HG03159 (cell line): ENCODE measurements at regions not wholly inside any gene's neighbourhood (a gene's known extent, or its start where the extent isn't known, plus 50 kb on each side); places are given as distances from the start of the nearest gene placed in this dataset.

Experiments used
- ATAC-seq: cut with Tn5 transposase; IDR thresholded peaks from one replicate; pipeline ENCODE4 v1.9.1; 2021; ENCODE audit warnings: mild to moderate bottlenecking, moderate library complexity; ENCODE audit not compliant: unreplicated experiment

DNA sequence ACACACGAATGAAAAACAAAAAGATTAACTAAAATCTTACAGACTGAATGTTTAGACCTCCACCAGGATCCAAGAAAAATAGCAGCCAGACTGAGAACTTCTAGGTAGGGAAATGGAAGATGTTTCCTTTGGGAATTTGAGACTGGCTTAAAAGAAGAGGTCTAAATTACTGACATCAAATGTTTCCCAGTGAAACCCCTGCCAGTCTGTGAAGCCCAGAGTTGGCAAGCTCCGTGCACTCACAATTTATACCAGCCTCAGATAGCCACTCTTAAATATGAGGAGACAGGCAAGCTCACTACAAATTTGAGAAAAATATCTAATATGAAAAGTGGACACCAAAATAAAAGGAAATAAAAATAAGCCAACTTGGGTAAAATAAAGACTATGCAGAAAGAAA lies 700.5 kb upstream of the ZNF385D start:
- ATAC-seq = no peak

- no peak for ATAC-seq
Observed at GRCh38 chr3:22453906-22454535, 703.0 kb upstream of the ZNF385D start.

DNA sequence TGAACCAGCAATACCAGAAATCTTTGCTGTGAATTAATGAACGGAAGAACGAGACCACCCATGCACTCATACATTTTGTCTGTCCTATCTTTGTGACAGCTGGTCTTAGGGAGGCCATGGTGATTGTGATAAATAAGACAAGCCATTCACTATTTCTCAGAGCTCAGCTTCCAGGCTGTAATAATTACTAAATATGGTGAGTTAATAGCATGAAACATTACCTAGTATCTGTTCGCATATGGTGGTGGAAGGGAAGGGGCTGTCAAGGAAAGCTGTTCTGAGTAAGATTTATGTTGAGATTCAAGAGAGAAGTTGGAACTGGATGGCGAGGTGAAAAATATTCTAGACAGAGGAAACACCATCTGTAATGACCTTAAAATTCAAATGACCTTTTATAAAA lies 719.0 kb upstream of the ZNF385D start:
- no peak for ATAC-seq

GRCh38 chr3:22471557-22471956 lies 720.5 kb upstream of the ZNF385D start:
- ATAC-seq = no peak

- ATAC-seq = no peak
Observed at GRCh38 chr3:22474706-22475445, 723.9 kb upstream of the ZNF385D start.

- no peak for ATAC-seq
Observed at GRCh38 chr3:22475665-22476240, 724.7 kb upstream of the ZNF385D start.

DNA sequence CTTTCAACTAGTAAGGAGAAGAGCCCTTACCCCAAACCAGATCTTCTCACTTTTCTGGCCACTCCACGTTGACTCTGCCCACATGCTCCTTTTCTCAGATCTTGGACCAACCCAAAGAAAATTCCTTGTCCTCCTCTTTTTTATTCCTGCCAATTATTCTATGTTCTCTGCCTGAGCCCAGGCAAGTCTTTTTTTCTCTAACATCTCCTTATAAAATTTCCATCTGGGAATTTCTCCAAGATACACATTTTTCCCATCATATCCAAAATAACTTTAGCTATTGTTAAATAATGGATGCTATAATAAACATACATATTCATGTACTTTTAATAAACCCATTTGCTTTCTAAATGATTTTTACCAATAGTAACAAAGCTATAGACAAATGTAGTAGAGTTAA lies 726.0 kb upstream of the ZNF385D start:
- ATAC-seq = no peak

GRCh38 chr3:22485954-22486353 lies 717.2 kb upstream of the UBE2E2 start:
- ATAC-seq = no peak

- ATAC-seq = no peak
Observed at GRCh38 chr3:22490747-22491146, 712.4 kb upstream of the UBE2E2 start.

- ATAC-seq = no peak
Observed at GRCh38 chr3:22491344-22491743, 711.8 kb upstream of the UBE2E2 start.

DNA sequence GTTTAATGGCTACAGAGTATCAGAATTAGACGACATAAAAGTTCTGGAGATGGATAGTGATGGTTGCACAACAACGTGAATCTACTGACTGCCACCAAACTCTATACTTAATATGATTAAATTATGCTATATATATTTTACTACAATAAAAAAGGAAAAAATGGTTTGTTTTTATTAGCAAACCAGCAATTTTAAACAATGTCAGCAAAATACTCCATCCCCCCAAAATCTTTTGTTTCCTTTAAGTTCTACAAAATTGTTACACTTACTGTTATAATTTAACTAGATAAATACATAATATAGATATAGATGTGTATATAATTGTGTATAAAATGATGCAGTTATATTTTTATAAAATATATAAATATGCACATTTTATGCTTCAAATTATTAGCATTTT lies 710.8 kb upstream of the UBE2E2 start:
- ATAC-seq = no peak

DNA sequence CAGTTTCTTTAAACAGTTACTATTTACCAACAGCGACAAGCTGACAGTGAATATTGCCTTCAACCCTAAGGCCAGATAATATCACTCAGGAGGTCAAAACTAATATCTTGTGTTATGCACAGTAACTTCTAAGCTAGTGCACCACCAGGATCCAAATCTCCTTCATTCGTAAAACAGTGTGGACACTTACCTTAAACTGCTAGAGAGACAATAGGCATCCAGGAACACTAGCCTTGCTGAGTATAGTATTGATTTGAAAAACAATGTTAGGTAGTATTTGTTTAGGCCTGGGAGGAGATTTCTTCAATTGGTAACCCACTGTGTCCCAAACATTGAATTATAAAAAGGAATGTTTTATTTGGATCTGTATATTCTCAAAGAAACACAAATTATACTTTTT lies 707.9 kb upstream of the UBE2E2 start:
- no peak for ATAC-seq

DNA sequence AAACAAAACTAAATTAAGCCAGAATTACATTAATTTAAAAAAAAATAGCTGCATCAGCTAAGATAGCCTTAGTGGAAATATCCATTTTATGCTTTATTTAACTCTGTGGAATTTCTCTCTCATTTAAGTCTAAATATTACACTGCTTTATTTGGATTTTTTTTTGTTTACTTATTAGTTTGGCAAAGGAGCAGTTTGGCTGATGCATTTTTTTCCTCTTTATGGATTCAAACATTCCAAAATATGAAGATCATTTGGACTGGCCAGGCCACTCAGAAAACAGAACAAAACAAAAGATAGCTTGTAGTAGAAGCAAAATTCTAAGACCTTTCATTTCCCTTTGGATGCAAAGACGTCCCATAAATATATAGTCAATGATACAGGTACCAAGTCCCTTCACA lies 707.3 kb upstream of the UBE2E2 start:
- ATAC-seq = no peak

GRCh38 chr3:22496641-22497040 lies 706.5 kb upstream of the UBE2E2 start:
- ATAC-seq = no peak

- no peak for ATAC-seq
Observed at GRCh38 chr3:22506871-22507270, 696.3 kb upstream of the UBE2E2 start.

DNA sequence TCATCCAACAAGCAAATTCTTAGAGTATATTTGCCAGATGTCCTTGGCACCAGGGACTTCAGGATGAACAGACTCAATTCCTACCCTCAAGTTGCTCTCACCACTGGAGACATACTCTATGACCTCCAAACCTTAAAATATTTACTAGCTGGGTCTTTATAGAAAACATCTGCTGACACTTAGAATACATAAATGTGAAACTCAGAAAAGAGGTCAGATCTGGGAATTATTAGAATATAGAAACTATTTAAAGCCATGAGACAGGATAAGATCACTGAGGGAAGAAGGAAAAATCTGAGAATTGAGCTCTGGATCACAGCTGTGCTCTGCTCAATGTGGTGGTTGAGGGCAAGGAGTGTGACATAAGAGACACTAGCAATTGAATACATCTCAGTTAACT lies 695.4 kb upstream of the UBE2E2 start:
- ATAC-seq = no peak

- ATAC-seq = no peak
Observed at GRCh38 chr3:22523925-22524324, 679.2 kb upstream of the UBE2E2 start.

DNA sequence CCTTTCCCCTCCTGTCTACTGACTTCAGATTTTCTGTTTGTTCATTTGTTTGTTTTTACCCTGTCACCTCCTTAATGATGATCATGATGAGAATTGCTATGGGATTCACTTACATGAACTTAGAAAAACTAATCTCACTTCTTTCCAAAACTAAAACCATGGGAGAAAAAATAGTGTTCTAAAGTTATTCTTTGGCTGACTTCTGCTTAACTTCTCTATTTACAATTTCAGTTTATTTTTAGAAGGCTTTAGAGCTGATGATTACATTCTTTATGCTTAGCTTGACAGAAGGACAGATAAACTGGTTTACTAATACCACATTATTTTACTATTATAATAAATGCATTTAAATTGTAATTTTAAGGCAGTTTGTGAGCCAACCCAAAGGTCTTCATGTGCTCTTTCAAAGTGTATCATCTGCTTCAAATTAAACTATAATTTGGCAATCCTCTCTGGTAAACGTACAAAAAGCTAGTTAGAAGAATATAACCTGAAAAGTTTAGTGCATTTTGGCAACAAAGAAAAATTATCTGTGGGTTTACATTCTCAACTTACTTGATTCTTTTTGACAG lies 676.8 kb upstream of the UBE2E2 start:
- ATAC-seq = no peak

DNA sequence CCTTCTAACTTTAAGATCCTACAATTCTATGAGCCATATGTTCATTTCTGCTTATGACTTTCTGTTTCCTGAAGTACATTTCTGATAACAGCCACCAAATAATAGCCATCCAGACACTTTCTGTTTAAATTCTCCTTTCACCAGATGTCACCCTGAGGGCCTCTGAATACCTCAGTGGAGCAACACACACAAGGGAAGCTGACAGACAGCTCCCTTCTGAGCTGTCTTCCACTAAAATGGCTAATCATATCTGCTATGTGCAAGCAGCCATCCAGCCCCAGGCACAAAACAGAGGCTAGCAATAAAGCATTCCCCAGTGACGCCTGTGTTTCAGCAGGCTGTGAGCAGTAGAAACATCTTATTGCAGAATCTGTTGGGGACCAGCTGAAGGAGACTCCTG lies 666.6 kb upstream of the UBE2E2 start:
- no peak for ATAC-seq

DNA sequence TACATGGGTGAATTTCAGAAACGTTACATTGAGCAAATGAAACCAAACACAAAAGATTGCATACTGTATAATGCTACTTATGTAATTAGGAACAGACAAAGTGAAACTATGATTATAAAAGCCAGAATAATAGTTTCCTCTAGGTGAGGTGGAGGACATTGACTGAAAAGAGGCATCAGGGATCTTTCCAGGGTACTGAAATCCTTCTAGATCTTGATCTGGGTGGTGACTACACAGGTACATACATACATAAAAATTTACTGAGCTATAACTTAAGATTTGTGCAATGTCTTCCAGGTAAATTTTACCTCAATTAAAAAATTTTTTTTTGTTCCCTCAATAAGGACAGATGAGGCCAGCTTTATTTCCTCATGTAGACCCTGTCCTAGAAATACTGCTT lies 665.6 kb upstream of the UBE2E2 start:
- no peak for ATAC-seq

GRCh38 chr3:22542311-22542710 lies 660.8 kb upstream of the UBE2E2 start:
- no peak for ATAC-seq

- no peak for ATAC-seq
Observed at GRCh38 chr3:22555753-22556435, 647.2 kb upstream of the UBE2E2 start.
